ENCODE measurements at regions not wholly inside any gene's neighbourhood (a gene's known extent, or its start where the extent isn't known, plus 50 kb on each side); places are given as distances from the start of the nearest gene placed in this dataset.

- TF ChIP-seq, protein P1, sequence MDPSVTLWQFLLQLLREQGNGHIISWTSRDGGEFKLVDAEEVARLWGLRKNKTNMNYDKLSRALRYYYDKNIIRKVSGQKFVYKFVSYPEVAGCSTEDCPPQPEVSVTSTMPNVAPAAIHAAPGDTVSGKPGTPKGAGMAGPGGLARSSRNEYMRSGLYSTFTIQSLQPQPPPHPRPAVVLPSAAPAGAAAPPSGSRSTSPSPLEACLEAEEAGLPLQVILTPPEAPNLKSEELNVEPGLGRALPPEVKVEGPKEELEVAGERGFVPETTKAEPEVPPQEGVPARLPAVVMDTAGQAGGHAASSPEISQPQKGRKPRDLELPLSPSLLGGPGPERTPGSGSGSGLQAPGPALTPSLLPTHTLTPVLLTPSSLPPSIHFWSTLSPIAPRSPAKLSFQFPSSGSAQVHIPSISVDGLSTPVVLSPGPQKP (IDR thresholded peaks at IDR 0.05; ENCODE audit: borderline replicate concordance, low read depth, low read length): no peak
These were observed 81.9 kb upstream of the HNF1B start (continued) for GRCh38 chr17:37826497-37827430.

DNA sequence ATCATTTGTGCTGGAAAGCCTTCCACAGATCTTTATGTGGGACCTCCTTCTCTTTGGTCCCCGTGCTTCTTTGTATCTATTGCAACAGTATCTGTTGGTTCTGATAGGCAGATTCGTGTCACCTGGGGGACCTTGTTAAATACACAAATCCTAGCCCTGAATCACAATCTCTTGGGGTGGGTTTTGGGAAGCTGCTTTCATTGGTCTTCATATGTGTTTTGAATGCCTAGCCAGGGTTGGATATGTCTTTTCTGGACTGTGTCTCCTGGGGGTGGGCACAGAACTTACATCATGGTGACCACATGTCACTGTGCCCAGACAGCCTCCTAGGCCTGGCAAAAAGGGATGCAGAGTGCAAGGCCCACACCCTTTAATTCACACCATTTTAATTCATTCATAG lies 81.0 kb upstream of the HNF1B start:
- peak overlapping the region; percentile 13; the same call in 1 of the 2 replicates for H3K18ac ChIP-seq (ENCODE audit: low read depth, low read length)
- DNase-seq (no peak), ATAC-seq (ENCODE audit: low read depth) (no peak)
- H3K4me1 ChIP-seq (ENCODE audit: control insufficient read depth, insufficient read depth, low read length): peaks cover 24% of the 10 kb centered on the region
- peak overlapping the region; percentile 64; the same call in 2 of the 3 replicates for H2BK15ac ChIP-seq (ENCODE audit: low read depth, low read length)
- BruUV-seq (replicated peaks): no TSS peak
- H2AK9ac ChIP-seq (replicated peaks; ENCODE audit: low read depth, low read length, poor library complexity): peak overlapping the region; percentile 55
- H3K4me3 ChIP-seq (ENCODE audit: insufficient read depth, low read depth, low read length): no peak overlapping the region
- peak overlapping the region; percentile 89 for H2BK20ac ChIP-seq (ENCODE audit: low read depth, low read length)
- H3K4me2 ChIP-seq (ENCODE audit: low read depth, low read length): no peak overlapping the region
- peaks cover 32% of the 10 kb centered on the region for H3K9me1 ChIP-seq (ENCODE audit: insufficient read depth, low read length)
- 0 out of 2 replicates have a peak overlapping the region, but pooled peaks have one; percentile 25 for H4K5ac ChIP-seq (ENCODE audit: low read depth, low read length)
- H3K36me3 ChIP-seq (ENCODE audit: control insufficient read depth, insufficient read depth, low read length): no peaks in the 10 kb centered on the region
- peak overlapping the region; percentile 98 for H2BK120ac ChIP-seq (ENCODE audit: low read depth, low read length)
- intact Hi-C loops (cut with micrococcal nuclease) (loop anchor here (10.0 kb wide), 1 partner anchor 91 kb away; no protein-coding TSS in a partner anchor), dilution Hi-C loops (cut with HindIII; ENCODE audit: low sequenced_read_pairs, unreplicated experiment) (no loop called here), in situ Hi-C loops (cut with MboI; ENCODE audit: low sequenced_read_pairs) (no loop called here)
- POLR2A ChIA-PET (ENCODE audit: unreplicated experiment): no interaction called here
- H2BK5ac ChIP-seq (ENCODE audit: low read depth, low read length, poor library complexity, severe bottlenecking): peak overlapping the region; percentile 37
- H3K56ac ChIP-seq (ENCODE audit: extremely low read depth, insufficient read depth, low read length): no peak overlapping the region
- no peak overlapping the region for H3K27ac ChIP-seq (ENCODE audit: insufficient read depth, low read length)
- CTCF ChIA-PET: interaction anchor here (1.5 kb wide), 1 partner anchor 10 kb away, joined by 7 read pairs; no protein-coding TSS in a partner anchor
- no peaks in the 10 kb centered on the region for H3K9me3 ChIP-seq (ENCODE audit: control insufficient read depth, insufficient read depth, low read length)
- no peak overlapping the region for H3K9ac ChIP-seq (ENCODE audit: low read depth, low read length)
- peak overlapping the region; percentile 91 for H4K91ac ChIP-seq (ENCODE audit: insufficient read depth, low read depth, low read length)
- H4K20me1 ChIP-seq (ENCODE audit: insufficient read depth, low read length): no peaks in the 10 kb centered on the region
- H3K4ac ChIP-seq (ENCODE audit: low read depth, low read length): peak overlapping the region; percentile 81
- H4K8ac ChIP-seq (ENCODE audit: low read depth in 2 of 2, low read length in 2 of 2): peak overlapping the region in 1 of 2 experiments; percentile 81; a peak in 3 of 4 replicates
- peak overlapping the region; percentile 86 for H3K14ac ChIP-seq (replicated peaks; ENCODE audit: low read depth, low read length)
- WGBS, 2 experiments (ENCODE audit: extremely low coverage in 2 of 2, insufficient read length in 1 of 2): no CpG with 5 or more reads among the region's 2 CpGs
- no peaks in the 10 kb centered on the region for H3K27me3 ChIP-seq (ENCODE audit: control insufficient read depth, insufficient read depth, low read length)
- peak overlapping the region; percentile 94 for H2AK5ac ChIP-seq (ENCODE audit: low read depth, low read length)
- peak overlapping the region; percentile 44 for H2AFZ ChIP-seq (replicated peaks; ENCODE audit: low read length, poor library complexity)
- 0 out of 4 replicates have a peak, but pooled peaks cover 0 to 6% of the 10 kb centered on the region in 2 experiments for H3K79me1 ChIP-seq (ENCODE audit: low read depth in 1 of 2, low read length in 2 of 2)
- H3K23ac ChIP-seq (ENCODE audit: low read depth, low read length): no peak overlapping the region
- TF ChIP-seq, protein P2, sequence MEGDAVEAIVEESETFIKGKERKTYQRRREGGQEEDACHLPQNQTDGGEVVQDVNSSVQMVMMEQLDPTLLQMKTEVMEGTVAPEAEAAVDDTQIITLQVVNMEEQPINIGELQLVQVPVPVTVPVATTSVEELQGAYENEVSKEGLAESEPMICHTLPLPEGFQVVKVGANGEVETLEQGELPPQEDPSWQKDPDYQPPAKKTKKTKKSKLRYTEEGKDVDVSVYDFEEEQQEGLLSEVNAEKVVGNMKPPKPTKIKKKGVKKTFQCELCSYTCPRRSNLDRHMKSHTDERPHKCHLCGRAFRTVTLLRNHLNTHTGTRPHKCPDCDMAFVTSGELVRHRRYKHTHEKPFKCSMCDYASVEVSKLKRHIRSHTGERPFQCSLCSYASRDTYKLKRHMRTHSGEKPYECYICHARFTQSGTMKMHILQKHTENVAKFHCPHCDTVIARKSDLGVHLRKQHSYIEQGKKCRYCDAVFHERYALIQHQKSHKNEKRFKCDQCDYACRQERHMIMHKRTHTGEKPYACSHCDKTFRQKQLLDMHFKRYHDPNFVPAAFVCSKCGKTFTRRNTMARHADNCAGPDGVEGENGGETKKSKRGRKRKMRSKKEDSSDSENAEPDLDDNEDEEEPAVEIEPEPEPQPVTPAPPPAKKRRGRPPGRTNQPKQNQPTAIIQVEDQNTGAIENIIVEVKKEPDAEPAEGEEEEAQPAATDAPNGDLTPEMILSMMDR (conservative IDR thresholded peaks at IDR 0.05; ENCODE audit: low read depth, low read length): no peak
- no peak for TF ChIP-seq CEBPB (IDR thresholded peaks at IDR 0.05; ENCODE audit: low read depth, low read length)
- TF ChIP-seq, protein P1 (IDR thresholded peaks at IDR 0.05; ENCODE audit: borderline replicate concordance, low read depth, low read length): no peak
- TF ChIP-seq FOS (IDR thresholded peaks at IDR 0.05; ENCODE audit: low read depth, low read length): no peak
- TF ChIP-seq MAZ (IDR thresholded peaks at IDR 0.05; ENCODE audit: borderline replicate concordance, low read depth, low read length): no peak
- no peak for TF ChIP-seq RCOR1 (IDR thresholded peaks at IDR 0.05; ENCODE audit: insufficient replicate concordance, low read length)
- TF ChIP-seq RAD21 (IDR thresholded peaks at IDR 0.05; ENCODE audit: low read length): no peak
- TF ChIP-seq BHLHE40 (IDR thresholded peaks at IDR 0.05; ENCODE audit: low read depth, low read length): no peak
- TF ChIP-seq MXI1 (IDR thresholded peaks at IDR 0.05; ENCODE audit: borderline replicate concordance, low read depth, low read length): no peak
- no peak for TF ChIP-seq RFX5 (IDR thresholded peaks at IDR 0.05; ENCODE audit: low read depth, low read length)
- no peak for TF ChIP-seq POLR2A (IDR thresholded peaks at IDR 0.05; ENCODE audit: low read depth, low read length)
